PC-3 (cell line): ENCODE measurements at regions not wholly inside any gene's neighbourhood (a gene's known extent, or its start where the extent isn't known, plus 50 kb on each side); places are given as distances from the start of the nearest gene placed in this dataset.

Experiments used
- EZH2 ChIP-seq: fragments of 300-600 bp; sonication (generic); IDR thresholded peaks from one replicate; pipeline ENCODE4 v1.6.1; 2017; ENCODE audit warnings: antibody characterized with exemption, mild to moderate bottlenecking, low read length; ENCODE audit not compliant: unreplicated experiment
- EZH2phosphoT487 ChIP-seq: fragments of 300-600 bp; sonication (generic); IDR thresholded peaks from 2 replicates; pipeline ENCODE4 v1.6.1; 2018; ENCODE audit warnings: mild to moderate bottlenecking, antibody characterized with exemption, low read length, borderline replicate concordance
- TF ChIP-seq, protein P1 (sequence below): fragments of 300-600 bp; sonication (generic); conservative IDR thresholded peaks from 2 replicates; pipeline ENCODE4 v1.5.1; 2017; ENCODE audit warnings: antibody characterized with exemption, low read depth, mild to moderate bottlenecking, low read length

DNA sequence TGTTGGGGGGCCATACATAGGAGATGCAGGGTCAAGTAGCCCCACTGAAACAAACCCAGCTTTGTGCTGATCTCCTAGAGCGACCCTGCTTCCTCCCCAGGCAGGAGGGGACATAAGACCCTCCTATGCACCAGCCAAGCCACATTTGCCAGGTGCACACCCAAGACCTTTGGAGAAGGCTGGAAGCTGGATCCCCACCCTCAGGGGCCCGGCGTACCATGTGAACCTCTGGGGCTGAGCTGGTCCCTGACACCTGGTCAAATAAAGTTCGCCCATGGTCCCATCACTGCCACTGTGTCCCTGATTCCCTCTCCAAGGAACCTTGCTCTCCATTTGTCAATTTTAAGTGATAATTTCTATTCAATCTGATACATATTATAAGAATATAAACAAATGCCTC lies 162.1 kb upstream of the VASH1 start:
- TF ChIP-seq, protein P1, sequence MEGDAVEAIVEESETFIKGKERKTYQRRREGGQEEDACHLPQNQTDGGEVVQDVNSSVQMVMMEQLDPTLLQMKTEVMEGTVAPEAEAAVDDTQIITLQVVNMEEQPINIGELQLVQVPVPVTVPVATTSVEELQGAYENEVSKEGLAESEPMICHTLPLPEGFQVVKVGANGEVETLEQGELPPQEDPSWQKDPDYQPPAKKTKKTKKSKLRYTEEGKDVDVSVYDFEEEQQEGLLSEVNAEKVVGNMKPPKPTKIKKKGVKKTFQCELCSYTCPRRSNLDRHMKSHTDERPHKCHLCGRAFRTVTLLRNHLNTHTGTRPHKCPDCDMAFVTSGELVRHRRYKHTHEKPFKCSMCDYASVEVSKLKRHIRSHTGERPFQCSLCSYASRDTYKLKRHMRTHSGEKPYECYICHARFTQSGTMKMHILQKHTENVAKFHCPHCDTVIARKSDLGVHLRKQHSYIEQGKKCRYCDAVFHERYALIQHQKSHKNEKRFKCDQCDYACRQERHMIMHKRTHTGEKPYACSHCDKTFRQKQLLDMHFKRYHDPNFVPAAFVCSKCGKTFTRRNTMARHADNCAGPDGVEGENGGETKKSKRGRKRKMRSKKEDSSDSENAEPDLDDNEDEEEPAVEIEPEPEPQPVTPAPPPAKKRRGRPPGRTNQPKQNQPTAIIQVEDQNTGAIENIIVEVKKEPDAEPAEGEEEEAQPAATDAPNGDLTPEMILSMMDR = no peak
- TF ChIP-seq EZH2 (no peak), EZH2phosphoT487 (no peak)
